HepG2 (cell line): ENCODE measurements at regions not wholly inside any gene's neighbourhood (a gene's known extent, or its start where the extent isn't known, plus 50 kb on each side); places are given as distances from the start of the nearest gene placed in this dataset.

Source experiments
- ATAC-seq: fragments of 200-7000 bp; cut with Tn5 transposase; 3 replicates; pipeline ENCODE4 v1.9.1; 2020; ENCODE audit warnings: mild to moderate bottlenecking, moderate library complexity
- BruUV-seq: library from RNA; stranded (reverse); fragments of 400-500 nt; replicated peaks from 2 replicates; lab custom pipeline; 2021; lab: Mats Ljungman, UMichigan
- CTCF ChIA-PET: fragments of 300-600 bp; formaldehyde crosslinking; extraction: SDS; loops from one replicate; lab custom pipeline; 2021; ENCODE audit warnings: low total read pairs, inconsistent platforms, low intra/inter-chr PET ratio; lab: Yijun Ruan, JAX
- POLR2A ChIA-PET: fragments of 350-600 bp; sonication (Branson Sonifier 250); formaldehyde crosslinking; loops from one replicate; lab custom pipeline; 2020; ENCODE audit warnings: antibody characterized with exemption, inconsistent platforms; lab: Yijun Ruan, JAX
- DNase-seq: peaks from one replicate; pipeline ENCODE4 v3.0.0-alpha.2; 2015; ENCODE audit warnings: low spot score
- FAIRE-seq: peaks from 3 replicates; lab custom pipeline; 2011; peaks lifted over from hg19 to GRCh38; lab: Jason Lieb, UNC
- H2AFZ ChIP-seq: one replicate; pipeline ENCODE4 v1.6.1; 2011; ENCODE audit warnings: low read length, inconsistent platforms
- H3K27ac ChIP-seq: fragments of 300-600 bp; 3 replicates; pipeline ENCODE4 v1.8.0; 2011; ENCODE audit warnings: mixed run types, mild to moderate bottlenecking, mixed read lengths, low read length, inconsistent platforms; ENCODE audit not compliant: insufficient read depth; ENCODE audit errors: extremely low read length
- H3K27me3 ChIP-seq, 2 experiments: fragments of 200-600 bp in 1 of 2; 2 replicates in 1 of 2; 3 replicates in 1 of 2; pipeline versions ENCODE4 v1.6.0 to v1.8.0; 2011; ENCODE audit warnings: low read length in 2 of 2, mild to moderate bottlenecking in 2 of 2, moderate library complexity in 2 of 2, inconsistent platforms in 1 of 2; ENCODE audit not compliant: insufficient read depth in 2 of 2, control insufficient read depth in 1 of 2
- H3K36me3 ChIP-seq, 2 experiments: fragments of 200-600 bp in 1 of 2; replicated peaks in 1 of 2; 2 replicates in 1 of 2; 3 replicates in 1 of 2; pipeline versions ENCODE4 v1.5.1 to v1.8.0; 2011; ENCODE audit warnings: low read length in 2 of 2, inconsistent platforms in 1 of 2; ENCODE audit not compliant: insufficient read depth in 2 of 2, control insufficient read depth in 1 of 2
- H3K4me1 ChIP-seq: 2 replicates; pipeline ENCODE4 v1.5.1; 2012; ENCODE audit warnings: low read length, inconsistent platforms; ENCODE audit not compliant: insufficient read depth
- H3K4me2 ChIP-seq: 2 replicates; pipeline ENCODE4 v1.6.0; 2011; ENCODE audit warnings: low read depth, low read length, inconsistent platforms
- H3K4me3 ChIP-seq, 3 experiments: fragments of 200-600 bp in 1 of 3; sonication (generic), shearing (Covaris generic) in 1 of 3; replicated peaks in 1 of 3; 2 replicates each; pipeline ENCODE4 v1.5.1; 2011 to 2016; ENCODE audit warnings: low read length in 3 of 3, inconsistent platforms in 2 of 3, low read depth in 2 of 3, mild to moderate bottlenecking in 2 of 3, control low read depth in 1 of 3, mixed read lengths in 1 of 3; ENCODE audit not compliant: insufficient read depth in 1 of 3
- H3K79me2 ChIP-seq: one replicate; pipeline ENCODE4 v1.6.1; 2011; ENCODE audit warnings: low read length, inconsistent platforms; ENCODE audit not compliant: insufficient read depth
- H3K9ac ChIP-seq: 2 replicates; pipeline ENCODE4 v1.6.0; 2011; ENCODE audit warnings: mild to moderate bottlenecking, low read depth, low read length, inconsistent platforms; ENCODE audit not compliant: insufficient read depth
- H3K9me3 ChIP-seq: 2 replicates; pipeline ENCODE4 v1.5.1; 2012; ENCODE audit warnings: mild to moderate bottlenecking, low read length
- H4K20me1 ChIP-seq: 2 replicates; pipeline ENCODE4 v1.6.0; 2011; ENCODE audit warnings: inconsistent platforms, mild to moderate bottlenecking, low read length, moderate library complexity; ENCODE audit not compliant: insufficient read depth
- ELF4 ChIP-seq: sonication (generic); formaldehyde crosslinking; IDR thresholded peaks from 2 replicates; pipeline ENCODE4 v1.5.0; 2020; ENCODE audit warnings: missing genetic modification reagents, mild to moderate bottlenecking, moderate library complexity, borderline replicate concordance
- FOXO1 ChIP-seq: sonication (generic); formaldehyde crosslinking; IDR thresholded peaks from 2 replicates; pipeline ENCODE4 v1.4.0; 2020; ENCODE audit warnings: missing genetic modification reagents
- GMEB2 ChIP-seq: IDR thresholded peaks from 2 replicates; pipeline ENCODE4 v1.6.1; 2016; ENCODE audit warnings: missing biosample characterization, missing genetic modification reagents, low read depth
- HBP1 ChIP-seq: IDR thresholded peaks from 2 replicates; pipeline ENCODE4 v1.6.1; 2016; ENCODE audit warnings: low read depth, control low read depth
- NBN ChIP-seq: fragments of 450-650 bp; conservative IDR thresholded peaks from 2 replicates; pipeline ENCODE4 v1.6.1; 2017
- NCOA1 ChIP-seq: sonication (generic); formaldehyde crosslinking; IDR thresholded peaks from 2 replicates; pipeline ENCODE4 v1.9.0; 2021; ENCODE audit warnings: missing genetic modification reagents
- NFAT5 ChIP-seq: sonication (generic); formaldehyde crosslinking; IDR thresholded peaks from 2 replicates; pipeline ENCODE4 v1.4.0; 2020; ENCODE audit warnings: missing genetic modification reagents
- TERF1 ChIP-seq: sonication (generic); formaldehyde crosslinking; IDR thresholded peaks from 2 replicates; pipeline ENCODE4 v1.8.0; 2022; ENCODE audit warnings: mild to moderate bottlenecking, missing genetic modification reagents, moderate library complexity
- THAP7 ChIP-seq: sonication (generic); formaldehyde crosslinking; IDR thresholded peaks from 2 replicates; pipeline ENCODE4 v1.8.1; 2023; ENCODE audit warnings: mild to moderate bottlenecking, missing genetic modification reagents
- TMF1 ChIP-seq: sonication (generic); formaldehyde crosslinking; IDR thresholded peaks from 2 replicates; pipeline ENCODE4 v1.8.1; 2022; ENCODE audit warnings: low read depth, missing genetic modification reagents
- TRAFD1 ChIP-seq: sonication (generic); formaldehyde crosslinking; IDR thresholded peaks from 2 replicates; pipeline ENCODE4 v1.5.1; 2020; ENCODE audit warnings: missing genetic modification reagents, mild to moderate bottlenecking, borderline replicate concordance
- ZNF639 ChIP-seq: conservative IDR thresholded peaks from 2 replicates; pipeline ENCODE4 v1.6.1; 2018; ENCODE audit warnings: missing genetic modification reagents
- in situ Hi-C: cut with HindIII; loops from 2 replicates; pipeline ENCODE4 v1.10.0; 2017; ENCODE audit warnings: low pct_unique_long_range_greater_than_20kb; ENCODE audit not compliant: extremely low pct_ligation_motif_present
- intact Hi-C: fragments of 100-400 bp; cut with micrococcal nuclease; formaldehyde crosslinking; loops from one replicate; pipeline ENCODE4 v1.10.0; 2022; ENCODE audit not compliant: unreplicated experiment

GRCh38 chr11:110829873-110830272 is 117.6 kb upstream of the ARHGAP20 start:
- Histone ChIP-seq H3K4me3 (no peak overlapping the region), H3K79me2 (no peaks in the 10 kb centered on the region), H3K4me1 (no peaks in the 10 kb centered on the region), H3K27me3 (no peaks in the 10 kb centered on the region), H3K9ac (no peak overlapping the region), H3K4me2 (no peak overlapping the region), H2AFZ (no peak overlapping the region), H3K36me3 (no peaks in the 10 kb centered on the region), H3K27ac (no peak overlapping the region), H3K9me3 (no peaks in the 10 kb centered on the region), H4K20me1 (no peaks in the 10 kb centered on the region)
- in situ Hi-C loops = no loop called here
- ATAC-seq (no peak), DNase-seq (no peak), FAIRE-seq (no peak)
- intact Hi-C loops = no loop called here
- no TSS peak for BruUV-seq
- ChIA-PET POLR2A (no interaction called here), CTCF (no interaction called here)
- TF ChIP-seq GMEB2 (CRISPR knock-in tag) = no peak
- no peak for TF ChIP-seq TMF1 (CRISPR knock-in tag)
- TF ChIP-seq ZNF639 (CRISPR knock-in tag) = no peak
- no peak for TF ChIP-seq TRAFD1 (CRISPR knock-in tag)
- TF ChIP-seq NCOA1 = no peak
- no peak for TF ChIP-seq FOXO1 (CRISPR knock-in tag)
- no peak for TF ChIP-seq NFAT5
- no peak for TF ChIP-seq ELF4 (CRISPR knock-in tag)
- no peak for TF ChIP-seq TERF1 (CRISPR knock-in tag)
- TF ChIP-seq HBP1 (CRISPR knock-in tag) = no peak
- no peak for TF ChIP-seq NBN
- no peak for TF ChIP-seq THAP7 (CRISPR knock-in tag)
